HG03460 (cell line): ENCODE measurements at regions not wholly inside any gene's neighbourhood (a gene's known extent, or its start where the extent isn't known, plus 50 kb on each side); places are given as distances from the start of the nearest gene placed in this dataset.

Experiments used
- ATAC-seq: cut with Tn5 transposase; IDR thresholded peaks from one replicate; pipeline ENCODE4 v1.9.1; 2021; ENCODE audit not compliant: unreplicated experiment

DNA sequence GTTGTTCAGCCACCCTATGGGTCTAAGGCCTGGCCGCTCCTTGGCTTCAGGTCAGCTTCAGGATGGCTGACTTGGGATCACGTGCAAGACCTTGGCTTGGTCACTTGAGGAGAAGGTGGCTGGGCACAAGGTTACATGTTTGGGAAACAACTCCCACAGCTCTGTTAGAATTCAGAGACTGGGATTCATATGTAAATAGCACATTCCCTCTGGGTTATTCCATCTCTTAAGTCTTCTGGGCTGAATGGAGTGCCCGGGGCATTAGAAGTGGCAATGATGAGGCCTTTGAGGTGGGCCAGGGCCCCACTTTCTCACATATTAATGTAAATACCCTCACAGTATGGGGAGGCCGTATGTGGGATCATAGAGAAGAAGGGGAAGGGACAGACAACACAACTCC is 150.9 kb downstream of the EFNB2 start:
- no peak for ATAC-seq

DNA sequence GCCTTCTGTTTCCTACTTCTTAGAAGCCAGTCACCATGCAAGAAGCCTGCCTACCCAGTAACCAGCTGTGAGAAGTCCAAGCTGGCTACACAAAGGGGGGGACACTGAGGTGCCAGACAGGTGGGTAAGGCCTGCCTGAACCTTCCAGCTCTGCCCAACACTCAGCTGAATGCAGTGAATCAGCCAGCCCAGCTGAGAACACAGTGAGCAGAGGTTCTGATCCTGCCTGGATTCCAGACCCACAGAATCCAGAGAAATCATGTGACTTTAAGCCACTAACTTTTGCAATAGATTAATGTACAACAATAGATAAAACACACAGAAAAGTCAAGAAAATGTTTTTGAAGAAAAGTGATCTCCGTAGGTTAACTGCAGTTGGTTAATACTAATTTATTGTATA is 151.7 kb downstream of the EFNB2 start:
- ATAC-seq: no peak

- no peak for ATAC-seq
Measured at GRCh38 chr13:106382534-106382933, 152.9 kb downstream of the EFNB2 start.

- no peak for ATAC-seq
Measured at GRCh38 chr13:106381091-106381490, 154.4 kb downstream of the EFNB2 start.

GRCh38 chr13:106377931-106378662 is 157.4 kb downstream of the EFNB2 start:
- no peak for ATAC-seq

DNA sequence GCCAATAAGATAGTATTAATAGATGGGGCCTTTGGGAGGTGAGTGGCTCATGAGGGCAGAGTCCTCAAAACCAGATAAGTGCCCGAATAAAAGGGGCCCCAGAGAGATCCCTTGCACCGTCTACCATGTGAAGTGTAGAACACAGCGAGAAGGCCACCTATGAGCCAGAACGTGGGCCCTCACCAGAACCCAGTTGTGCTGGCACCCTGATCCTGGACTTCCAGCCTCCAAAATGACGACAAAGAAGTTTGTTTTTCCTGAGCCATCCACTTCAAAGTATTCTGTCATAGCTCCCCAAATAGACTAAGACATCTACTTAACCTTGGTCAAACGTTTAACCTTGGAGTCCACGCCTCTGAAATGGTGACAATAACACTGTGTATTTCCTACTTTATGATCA is 158.1 kb downstream of the EFNB2 start:
- no peak for ATAC-seq

GRCh38 chr13:106376401-106377112 is 158.9 kb downstream of the EFNB2 start:
- no peak for ATAC-seq

GRCh38 chr13:106375085-106375484 is 160.4 kb downstream of the EFNB2 start:
- ATAC-seq: no peak

- no peak for ATAC-seq
Measured at GRCh38 chr13:106374631-106375030, 160.8 kb downstream of the EFNB2 start.

DNA sequence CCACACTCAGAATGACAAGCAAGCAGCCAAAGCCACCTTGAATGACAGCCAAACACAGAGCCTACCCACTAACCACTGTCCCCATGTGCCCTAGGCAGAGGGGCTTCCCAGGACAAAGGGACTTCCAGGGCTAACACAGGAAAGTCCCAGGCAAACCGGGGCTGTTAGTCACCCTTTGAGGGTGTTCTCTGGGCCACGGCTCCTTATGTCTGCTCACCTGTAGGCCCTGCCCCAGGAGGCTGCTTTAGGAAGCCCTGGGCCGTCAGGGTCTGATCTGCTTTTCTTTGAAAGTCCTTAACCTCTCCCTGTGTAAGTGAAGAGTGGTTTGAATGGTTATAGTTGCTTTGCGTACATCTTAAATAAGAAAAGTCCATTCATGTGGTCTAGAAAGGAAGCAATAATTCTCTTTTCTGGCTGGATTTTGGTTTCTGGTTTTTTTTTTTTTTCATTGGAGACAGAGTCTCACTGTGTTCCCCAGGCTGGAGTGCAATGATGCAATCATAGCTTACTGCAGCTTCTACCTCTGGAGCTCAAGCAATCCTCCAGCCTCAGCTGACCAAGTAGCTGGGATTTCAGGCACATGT is 161.4 kb downstream of the EFNB2 start:
- ATAC-seq: peak; percentile 64

DNA sequence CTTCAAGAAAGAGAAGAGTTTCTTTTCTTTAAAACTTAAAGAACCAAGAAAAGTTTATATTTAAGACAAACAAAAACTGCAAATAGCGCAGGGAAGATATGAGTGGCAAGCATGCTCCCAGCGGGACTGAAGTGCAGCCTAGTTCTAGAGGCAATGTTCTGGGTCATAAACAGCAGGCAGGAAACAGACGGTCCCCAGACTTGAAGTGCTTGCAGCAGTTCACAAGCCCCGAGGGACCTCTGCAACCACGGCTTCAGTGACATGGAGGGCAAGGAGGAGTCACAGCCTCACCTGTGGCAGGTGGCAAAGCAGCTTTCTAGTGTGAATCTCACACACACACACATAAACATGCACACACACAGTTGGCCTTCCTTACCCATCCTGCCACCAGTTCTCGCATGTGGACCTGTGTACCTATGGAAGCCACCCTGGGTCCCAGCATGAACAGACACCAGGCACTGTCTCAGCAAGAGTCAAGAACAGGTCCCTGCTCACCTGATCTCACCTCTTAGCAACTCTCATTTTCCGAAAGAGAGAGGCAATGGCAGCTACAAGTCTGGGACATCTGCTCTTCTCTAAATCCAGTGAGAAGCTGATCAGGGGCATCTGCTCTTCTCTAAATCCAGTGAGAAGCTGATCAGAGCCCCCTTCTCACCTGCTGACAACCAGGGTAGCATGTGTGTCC is 162.0 kb downstream of the EFNB2 start:
- peak; percentile 78 for ATAC-seq

GRCh38 chr13:106372199-106373155 is 163.0 kb downstream of the EFNB2 start:
- ATAC-seq: peak; percentile 40

GRCh38 chr13:106371024-106371423 is 164.4 kb downstream of the EFNB2 start:
- no peak for ATAC-seq

DNA sequence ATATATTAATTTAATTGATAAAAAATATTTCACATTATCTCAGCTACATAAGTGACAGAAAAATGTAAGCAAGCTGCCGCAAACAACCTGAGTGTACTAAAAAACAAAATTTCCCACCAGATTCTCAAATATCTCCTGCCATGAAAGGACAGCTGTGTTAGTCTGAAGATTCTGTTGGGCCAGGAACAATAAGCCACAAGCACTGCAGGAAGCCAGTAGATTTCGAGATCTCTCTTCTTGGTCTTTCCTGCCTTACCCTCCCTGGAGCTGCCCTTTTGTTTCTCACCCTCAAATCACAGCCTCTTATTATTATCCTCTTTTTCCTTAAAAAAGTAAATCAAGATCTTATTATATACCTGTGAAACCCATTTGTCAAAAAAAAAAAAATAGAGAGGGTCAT is 165.6 kb downstream of the EFNB2 start:
- no peak for ATAC-seq

DNA sequence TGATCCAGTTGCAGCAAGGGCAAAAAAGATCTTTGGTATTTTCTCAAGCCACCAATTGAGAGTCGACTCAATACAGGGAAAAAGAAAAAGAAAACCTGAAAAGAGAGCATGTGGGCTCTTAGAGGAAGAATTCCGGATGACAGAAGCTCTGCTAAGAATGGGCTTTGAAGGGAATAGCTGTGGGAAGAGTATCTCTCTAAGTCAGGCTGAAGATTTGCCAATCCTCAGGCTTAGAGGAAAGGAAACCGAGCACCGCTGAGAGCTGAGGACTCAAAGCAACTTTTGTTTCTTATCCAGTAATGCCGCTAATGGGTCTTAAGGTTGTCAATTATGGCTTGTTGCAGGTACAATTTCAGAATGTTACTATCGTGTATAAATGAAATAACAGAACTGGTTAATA is 166.4 kb downstream of the EFNB2 start:
- no peak for ATAC-seq

DNA sequence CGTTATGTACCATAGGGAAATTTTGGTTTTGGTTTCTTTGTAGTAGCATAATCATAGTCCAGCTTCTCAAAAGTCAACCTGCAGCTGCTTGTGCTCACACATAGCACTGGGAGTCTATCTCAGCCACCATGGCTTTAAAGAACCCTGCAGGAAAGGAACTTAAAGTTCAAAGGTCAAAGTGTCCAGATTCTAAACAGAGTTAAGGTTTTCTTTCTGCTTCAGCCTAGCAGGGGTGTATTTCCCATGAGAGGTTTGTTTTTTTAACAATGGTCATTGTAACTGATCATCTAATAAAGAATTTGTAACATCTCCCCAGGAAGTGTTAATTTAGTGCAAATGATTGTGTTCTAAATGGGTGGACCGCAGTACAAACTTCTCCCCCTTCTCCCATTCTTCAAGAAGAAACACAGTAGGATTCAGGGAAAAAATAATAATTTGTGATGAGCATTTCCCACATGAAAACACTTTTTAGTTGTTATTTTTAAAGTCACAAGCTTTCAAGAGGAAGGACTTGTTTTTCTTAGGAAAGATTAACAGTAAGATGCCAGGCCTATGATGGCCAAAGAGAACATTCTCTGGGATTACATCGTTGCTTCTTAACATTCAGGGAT is 168.0 kb downstream of the EFNB2 start:
- no peak for ATAC-seq

- ATAC-seq: no peak
Measured at GRCh38 chr13:106362707-106363106, 172.8 kb downstream of the EFNB2 start.

- no peak for ATAC-seq
Measured at GRCh38 chr13:106361621-106362020, 173.8 kb downstream of the EFNB2 start.

GRCh38 chr13:106357198-106357597 is 178.3 kb downstream of the EFNB2 start:
- ATAC-seq: no peak

GRCh38 chr13:106355866-106356265 is 179.6 kb downstream of the EFNB2 start:
- no peak for ATAC-seq
